ENCODE measurements at regions not wholly inside any gene's neighbourhood (a gene's known extent, or its start where the extent isn't known, plus 50 kb on each side); places are given as distances from the start of the nearest gene placed in this dataset.
A peak's percentile ranks its signal among the peaks of the same experiment; 100 is the strongest.

DNA sequence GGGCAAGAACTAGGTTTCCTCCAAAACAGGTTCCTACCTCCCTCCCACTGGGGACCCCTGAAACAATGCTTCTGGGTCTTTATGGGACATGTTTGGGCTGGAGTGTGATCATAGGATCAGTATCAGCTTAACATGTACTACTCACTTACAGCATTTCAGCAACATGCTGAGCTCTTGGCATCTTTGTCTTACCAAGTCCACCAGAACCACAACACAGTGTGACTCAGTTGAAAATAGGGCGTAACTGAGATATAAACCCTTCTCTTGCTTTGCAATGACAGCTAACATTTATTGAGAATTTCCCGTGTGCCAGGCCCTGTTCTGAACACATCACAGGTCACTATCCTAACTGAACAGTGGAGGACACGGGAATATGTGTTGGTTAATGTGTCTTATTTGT lies 218.5 kb upstream of the LNX1 start:
- no peak for DNase-seq

DNA sequence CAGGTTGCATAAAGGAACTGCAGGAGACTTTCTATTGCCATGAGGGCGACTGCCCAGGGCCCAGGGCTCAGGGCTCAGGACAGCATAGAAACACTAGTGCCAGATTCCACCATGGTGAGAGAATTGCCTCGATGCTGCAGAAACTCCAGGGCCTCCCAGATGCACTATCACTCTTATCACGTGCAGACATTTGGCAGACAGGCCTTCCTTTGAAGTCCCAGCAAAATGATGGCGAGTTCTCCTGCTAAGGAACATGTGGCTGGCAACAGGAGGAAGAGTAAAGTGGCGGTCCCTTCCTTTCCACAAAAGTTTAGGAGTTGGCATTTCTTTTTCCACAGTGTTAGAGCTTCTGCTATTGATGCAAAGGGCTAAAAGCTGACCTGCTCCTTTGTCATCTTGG lies 214.0 kb upstream of the LNX1 start:
- DNase-seq = no peak

DNA sequence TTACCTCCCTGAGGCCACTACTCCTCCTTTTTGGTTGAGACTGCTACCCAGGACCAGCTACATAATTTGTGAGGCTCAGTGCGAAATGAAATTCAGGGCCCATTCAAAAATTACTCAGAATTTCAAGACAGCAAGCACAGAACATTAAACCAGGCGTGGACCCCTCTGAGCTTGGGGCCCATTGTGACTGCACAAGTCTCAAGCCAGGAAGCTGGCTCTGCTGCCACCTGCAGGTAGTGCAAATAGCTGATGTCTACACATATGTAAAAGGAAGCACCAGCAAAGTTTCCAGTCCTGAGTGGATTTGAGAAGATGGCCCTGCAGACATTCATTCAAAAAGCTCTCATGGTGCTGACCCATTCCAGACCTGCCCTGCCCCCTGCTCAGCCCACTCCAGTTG lies 213.4 kb upstream of the LNX1 start:
- peak; percentile 5 for DNase-seq

DNA sequence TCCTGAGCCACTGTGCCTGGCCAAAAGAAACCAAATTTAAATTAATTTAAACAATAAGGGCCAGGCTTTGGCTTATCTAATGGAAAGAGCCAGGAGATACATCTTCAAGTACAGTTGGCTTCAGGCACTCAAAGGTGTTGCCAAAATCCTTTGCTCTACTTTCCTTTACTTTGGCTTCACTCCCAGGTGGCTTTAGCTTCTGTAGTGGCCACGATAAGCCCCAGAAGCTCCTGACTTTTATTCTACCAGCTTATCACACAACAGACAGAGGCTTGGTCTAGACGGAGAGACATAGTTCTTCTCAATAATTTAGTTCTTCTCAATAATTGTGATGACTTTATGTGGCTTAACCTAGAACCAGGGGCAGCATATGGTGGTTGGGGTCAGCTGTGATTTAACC lies 211.2 kb upstream of the LNX1 start:
- DNase-seq = no peak

DNA sequence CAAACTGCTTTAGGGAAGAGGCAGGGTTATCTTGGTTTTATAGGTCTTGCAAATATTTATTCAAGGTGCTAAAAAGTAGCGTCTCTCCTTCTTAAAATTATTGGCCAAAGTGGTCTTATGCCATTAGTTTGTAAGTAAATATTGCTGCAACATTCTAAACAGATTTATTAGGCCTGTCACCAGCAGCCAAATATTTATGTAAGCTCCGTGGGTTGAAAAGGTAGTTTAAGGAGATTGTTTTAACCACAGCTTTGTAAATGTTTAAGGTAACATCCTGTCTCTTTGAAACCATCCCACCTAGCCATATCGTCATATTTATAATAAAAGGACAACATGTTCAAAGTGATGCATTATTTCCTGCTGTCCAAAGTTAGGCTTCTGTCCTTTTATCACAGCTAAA lies 210.1 kb upstream of the LNX1 start:
- DNase-seq = no peak

DNA sequence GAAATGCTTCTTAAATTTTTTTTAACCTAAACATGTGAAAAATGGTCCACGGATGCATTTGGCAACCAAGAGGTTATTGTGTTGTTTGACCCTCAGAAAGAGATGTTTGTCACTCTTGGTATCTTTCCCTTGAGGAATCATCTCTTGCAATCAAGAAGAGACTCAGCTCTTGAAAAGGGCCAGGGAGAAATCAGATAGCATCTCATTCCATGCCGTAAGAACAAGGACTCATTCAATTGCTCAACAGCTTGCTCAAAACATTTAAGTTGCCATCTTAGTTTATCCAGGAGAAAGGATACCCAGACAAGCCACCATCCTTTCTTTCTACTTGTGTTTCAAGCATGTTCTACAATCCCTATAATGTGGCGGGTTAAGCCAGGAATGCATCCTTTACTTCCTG lies 209.5 kb upstream of the LNX1 start:
- no peak for DNase-seq

DNA sequence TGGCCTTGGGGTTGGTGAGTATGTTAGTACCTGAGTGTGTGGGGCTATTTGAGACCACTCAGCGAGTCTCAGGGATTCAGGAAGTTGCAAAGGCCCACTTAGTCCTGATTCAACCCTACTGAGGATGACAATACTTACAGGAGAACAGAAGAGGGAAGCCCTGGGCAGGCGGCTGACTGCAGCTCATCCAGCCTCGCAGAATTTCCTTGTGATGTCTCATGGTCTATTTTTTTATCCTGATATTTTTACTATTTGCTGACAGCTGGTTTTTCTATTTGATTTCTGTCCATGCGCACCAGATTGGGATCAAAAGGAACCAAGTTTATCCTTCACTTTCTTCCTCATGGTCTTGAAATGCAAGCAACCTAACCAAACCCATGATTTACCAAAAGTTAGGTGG lies 201.8 kb upstream of the LNX1 start:
- DNase-seq = no peak

DNA sequence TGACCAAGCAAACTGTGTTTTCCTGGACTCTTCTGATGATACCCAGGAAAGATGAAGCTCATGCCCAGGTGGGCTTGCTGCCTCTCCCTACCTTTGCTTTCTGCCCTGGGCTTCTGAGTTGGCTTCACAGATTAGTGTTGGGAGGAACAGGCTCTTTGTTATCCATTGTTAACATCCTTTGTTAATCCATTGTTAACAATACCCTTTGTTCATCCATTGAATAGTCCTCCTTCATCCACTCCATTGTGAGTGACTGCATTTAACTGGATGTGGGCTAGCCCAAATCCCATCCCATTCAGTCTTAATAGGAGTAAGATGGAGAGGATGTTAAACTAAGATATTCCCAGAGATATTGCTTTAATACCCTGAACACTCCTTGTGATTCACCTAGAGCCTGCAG lies 199.0 kb upstream of the LNX1 start:
- no peak for DNase-seq

DNA sequence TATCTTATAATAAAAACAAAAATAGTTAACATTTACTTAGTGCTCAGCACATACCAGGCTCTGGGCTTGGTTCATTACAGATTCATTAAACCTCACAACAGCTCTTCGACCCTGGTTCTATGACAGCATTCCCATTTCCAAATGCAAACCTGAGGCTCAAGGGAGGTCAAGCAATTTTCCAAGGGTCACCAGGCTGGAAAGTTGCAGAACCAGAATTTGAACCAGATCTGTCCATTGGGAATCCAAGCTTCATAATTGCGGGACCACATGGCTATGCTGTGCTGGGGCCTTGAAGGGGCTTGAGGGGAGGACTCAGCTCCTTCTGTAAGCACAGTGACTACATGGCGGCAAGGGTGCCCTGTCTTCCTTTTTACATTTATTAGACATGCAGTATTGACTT lies 197.3 kb upstream of the LNX1 start:
- no peak for DNase-seq

DNA sequence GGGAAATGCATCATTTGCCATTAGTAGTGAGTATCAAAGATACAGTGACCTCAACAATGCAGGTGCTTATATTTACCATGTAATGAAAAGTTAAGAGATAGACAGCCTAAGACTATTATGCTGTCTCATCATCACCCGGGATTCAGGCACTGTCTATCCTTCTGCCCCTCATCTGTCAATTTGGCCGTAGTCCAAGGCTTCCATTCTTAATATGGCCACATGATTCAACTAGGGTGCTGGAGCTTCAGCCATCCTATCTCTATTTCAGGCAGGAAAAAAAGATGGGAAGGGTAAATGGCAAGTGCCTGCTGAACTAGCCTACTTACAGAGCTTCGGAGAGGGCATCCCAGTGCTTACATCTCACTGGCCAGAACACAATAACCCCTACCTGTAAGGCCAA lies 196.7 kb upstream of the LNX1 start:
- DNase-seq = no peak

DNA sequence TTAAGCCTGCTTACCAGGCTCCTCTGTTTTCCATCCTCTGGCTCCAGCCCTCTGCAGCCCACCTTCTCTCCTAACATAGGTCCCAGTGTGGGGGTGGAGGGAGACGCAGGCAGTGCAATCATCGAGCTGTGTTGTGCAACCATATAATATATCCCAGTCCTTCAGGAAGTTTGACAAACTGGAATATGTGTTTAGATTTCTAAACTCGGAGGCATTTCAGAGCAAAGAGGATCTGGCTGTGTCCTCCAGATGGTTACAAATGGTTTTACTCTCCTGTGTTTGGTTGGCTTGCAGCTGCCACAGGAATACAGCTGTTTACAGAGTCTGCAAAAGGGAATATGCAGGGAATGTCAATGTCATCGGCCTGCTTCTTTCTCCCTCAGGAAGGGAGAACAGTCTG lies 195.3 kb upstream of the LNX1 start:
- no peak for DNase-seq

DNA sequence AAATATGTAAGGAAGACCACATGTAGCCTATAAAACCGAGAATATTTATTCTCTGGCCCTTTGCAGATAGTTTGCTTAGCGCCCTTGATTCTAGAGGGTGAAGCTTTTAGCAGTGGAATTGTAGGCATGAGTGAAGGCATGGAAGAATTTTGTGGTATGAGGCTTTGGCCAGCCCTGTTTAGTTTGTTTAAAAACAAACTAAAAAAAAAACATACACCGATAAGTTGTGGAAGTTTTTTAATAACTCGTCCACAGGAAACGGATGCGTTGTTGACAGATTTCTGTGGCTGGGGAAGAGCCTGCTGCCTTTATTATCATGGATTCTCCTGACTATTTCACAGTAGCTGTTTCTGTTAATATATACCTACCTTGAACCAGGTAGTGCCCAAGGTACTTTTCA lies 194.7 kb upstream of the LNX1 start:
- no peak for DNase-seq

DNA sequence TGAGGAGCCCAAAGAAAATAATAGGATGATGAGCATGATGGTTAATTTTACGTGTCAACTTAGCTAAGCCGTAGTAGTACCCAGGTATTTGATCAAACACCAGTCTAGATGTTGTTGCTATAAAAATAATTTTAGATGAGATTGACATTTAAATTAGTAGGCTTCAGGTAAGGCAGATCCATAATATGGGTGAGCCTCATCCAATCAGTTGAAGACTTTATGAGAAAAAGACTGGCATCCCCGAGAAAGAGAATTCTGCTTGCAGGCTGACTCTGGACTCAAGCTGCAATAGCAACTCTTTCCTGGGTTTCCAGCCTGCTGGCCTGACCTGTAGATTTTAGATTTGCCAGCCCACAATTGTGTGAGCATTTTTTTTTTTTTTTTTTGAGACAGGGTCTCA lies 192.8 kb upstream of the LNX1 start:
- DNase-seq = no peak

DNA sequence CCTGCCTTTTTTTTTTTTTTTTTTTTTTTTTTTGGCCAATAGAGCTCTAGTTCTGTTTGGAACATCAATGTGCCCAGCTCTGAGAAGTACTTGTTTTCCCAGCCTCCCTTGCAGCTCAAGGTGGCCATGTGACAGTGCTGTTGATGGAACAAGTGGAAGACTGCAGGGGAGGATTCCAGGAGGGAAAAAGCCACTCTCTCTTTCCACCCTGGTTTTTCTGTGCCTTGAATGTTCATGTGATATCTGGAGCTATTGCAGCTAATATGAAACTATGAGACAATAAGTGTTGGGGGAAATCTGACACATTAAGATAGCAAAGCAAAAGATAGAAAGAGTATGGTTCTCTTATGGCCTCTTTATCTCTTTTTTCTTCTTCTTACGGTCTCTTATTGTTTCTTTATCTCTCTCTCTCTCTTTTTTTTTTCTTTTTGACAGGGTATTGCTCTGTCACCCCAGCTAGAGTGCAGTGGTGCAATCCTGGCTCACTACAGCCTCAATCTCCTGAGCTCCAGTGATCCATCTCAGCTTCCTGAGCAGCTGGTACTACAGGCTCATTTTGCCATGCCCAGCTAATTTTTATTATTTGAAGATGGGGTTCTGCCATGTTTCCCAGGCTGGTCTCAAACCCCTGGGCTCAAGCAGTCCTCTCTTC lies 192.0 kb upstream of the LNX1 start:
- no peak for DNase-seq

DNA sequence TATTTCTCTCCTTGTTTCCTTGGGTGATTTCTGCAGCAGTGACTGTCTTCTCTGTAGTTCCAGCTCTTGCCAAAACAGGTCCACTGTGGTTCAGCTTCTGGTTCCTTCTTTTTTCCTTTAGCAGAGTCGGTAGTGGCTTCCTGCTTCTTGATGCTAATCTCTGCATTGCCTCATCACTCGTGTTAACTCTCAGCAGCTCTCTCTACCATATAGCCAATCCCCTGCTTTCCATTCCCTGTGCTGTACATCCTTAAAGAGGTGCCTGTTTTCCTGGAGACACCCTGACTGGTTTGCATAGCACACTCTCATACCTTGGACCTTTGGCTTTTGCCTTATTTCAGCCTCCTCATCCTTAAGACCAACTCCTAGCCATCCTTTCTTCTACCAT lies 191.2 kb upstream of the LNX1 start:
- no peak for DNase-seq

DNA sequence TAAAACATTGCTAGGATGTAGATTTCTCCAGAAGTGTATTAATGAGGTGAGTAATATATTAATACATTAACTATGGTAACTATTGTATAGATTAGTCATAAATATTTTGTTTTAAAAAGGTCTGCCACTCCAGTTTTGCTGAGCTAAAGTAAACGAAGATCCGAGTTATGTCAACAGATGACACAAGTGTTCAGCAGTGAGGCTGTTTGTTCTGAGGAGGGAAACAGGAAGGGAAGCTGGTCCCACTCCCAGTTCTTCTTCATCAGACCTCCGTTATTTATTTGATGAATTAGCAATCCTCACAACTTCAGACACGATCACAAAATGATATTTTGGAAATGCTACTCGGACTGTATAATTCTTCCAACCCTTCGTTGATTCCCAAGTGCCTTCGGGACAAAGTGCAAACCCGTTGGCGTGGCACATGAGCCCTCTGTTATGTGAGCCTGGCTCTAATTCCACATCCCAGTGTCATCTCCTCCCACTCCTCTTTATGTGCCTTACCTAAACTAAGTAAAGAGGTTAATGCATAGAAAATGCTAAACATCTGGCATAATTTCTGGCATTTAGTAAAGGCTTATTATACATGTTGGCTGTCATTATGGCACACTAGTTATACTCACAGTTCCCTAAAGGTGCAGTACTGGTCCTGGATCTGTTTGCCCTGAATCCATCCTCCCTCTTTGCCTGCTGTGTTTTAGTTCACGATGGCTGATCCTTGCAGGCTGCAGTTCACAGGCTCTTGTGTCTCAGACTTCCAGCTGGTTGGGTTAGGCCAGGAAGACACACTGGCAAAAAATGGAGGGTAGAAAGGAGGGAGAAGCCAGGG lies 190.6 kb upstream of the LNX1 start:
- DNase-seq = no peak

DNA sequence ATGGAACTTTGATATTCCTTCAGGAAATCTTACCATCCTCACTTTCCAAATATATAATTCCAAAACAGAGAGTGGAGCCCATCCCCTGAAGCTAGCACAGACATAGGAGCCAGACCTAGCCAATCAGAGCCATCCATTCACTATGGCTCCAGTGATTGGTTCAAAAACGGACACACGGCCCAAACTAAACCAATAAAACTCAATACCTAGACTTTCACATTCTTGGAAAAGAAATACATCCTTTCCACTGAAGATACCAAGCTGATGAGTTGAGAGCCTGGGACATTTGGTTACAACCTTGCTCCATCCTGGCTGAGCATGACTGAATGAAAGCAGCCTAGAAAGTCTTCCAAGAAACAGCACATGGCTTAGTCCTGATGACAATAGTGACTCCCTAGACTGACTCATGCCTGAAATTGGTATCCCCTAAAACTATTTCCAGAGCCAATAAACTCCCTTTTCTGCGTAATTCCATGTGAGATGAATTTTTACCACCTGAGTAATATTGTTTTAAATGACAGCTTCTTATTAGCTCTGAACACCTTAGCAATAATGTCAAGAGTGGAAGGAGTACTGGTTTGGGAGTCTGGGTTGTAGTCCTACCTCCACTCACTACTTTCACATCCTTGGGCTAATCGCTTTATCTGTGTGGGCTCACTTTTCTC lies 189.6 kb upstream of the LNX1 start:
- no peak for DNase-seq

DNA sequence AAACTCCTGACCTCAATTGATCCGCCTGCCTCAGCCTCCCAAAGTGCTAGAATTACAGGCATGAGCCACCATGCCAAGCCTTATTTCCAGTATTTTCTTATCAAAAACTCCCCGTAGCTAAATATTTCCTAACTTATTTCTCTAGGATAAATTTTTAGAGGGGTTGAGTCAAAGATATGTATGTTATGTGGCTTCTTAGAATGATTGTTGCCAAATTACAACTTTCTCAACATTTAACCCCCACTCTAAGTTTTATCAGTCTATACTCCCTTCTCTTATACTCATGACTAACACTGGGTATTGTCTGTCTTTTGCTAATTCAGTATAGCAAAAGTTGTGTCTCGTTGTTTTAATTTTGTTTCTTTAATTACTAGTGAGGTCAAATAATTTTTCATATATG lies 187.7 kb upstream of the LNX1 start:
- DNase-seq = no peak

DNA sequence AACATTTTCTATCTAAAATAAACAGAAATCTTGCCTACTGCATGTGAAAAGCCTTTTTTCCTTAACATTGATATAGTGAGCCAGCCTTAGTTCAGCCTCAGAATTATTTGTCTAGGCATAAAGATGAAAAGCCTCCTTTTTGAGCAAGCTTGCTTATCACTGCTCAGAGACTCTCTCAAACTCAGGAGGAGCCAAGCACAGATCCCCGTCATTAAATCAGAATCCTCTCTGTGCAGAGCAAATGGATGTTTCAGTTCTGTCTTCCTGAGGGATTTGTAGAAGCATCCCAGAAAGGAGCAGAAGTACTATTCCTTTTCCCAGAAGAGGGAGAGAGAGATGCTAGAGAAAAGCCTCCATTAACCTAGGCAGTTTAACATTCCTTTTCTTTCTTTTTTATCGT lies 186.9 kb upstream of the LNX1 start:
- DNase-seq = no peak

DNA sequence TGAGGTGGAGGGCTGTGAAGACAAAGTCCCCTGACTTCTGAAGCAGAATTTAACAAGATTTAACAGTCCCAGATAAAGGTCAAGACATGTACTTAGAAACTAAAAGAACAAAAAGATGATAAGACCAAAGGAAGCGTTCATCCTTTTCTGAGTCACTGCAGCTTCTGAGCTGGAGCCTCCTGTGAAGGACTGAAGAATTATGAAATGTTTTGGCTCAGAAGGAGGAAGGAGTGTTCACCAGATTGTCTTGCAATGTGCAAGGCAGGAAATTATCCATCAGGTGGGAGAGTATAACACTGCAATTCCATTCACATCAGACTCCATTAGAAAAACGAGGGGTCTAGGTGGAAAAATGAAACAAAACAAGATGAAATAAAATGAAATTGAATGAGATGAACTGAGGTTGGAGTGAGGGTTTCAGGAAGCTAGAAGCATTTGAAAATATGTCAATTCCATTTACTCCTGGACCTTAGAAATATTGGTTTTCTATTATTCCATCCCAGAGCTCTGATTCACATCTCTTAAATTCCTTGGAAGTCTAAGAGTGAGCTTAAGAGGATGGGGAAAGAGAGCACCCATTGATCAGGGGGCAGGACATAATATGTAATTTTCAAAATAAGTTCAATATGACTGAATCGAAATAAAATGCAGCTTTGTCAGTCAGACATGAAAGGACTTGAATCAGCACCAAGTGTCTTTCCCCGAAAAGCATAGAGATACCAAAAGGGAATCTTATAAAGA lies 186.1 kb upstream of the LNX1 start:
- no peak for DNase-seq

DNA sequence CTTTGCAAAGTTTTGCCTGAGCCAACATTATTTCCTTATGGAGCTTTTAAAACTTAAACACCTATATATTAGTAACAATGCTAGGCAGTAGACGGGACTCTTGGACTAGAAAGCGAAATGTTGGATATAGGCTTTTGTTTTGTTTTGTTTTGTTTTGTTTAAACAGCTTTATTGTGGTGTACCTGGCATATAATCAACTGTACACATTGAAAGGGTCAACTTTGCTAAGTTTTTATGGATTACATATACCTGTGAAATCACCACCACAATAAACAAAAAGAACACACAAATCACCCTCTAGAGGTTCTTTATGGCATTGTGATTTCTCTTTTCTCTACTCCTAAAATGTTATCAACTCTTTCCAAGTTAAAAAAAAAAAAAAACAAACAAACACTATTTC lies 184.9 kb upstream of the LNX1 start:
- DNase-seq = no peak

DNA sequence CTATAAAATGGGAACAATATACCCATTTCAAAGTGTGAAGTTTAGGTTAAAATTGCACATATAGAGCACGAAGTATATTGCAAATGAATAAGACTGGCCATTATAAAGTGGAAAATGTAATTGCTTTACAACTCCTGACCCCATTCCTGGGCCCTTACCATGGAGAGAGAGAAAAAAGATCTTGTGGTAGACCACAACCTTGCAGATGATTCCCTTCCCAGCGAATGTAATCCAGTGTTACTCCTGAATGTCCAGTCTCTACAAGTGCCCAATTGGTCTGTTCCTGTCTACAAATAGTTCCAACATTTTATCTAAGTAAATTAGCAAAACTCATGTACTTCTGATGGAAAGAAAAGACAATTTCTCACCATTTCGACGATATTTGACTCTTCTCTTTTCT lies 184.1 kb upstream of the LNX1 start:
- DNase-seq = no peak

DNA sequence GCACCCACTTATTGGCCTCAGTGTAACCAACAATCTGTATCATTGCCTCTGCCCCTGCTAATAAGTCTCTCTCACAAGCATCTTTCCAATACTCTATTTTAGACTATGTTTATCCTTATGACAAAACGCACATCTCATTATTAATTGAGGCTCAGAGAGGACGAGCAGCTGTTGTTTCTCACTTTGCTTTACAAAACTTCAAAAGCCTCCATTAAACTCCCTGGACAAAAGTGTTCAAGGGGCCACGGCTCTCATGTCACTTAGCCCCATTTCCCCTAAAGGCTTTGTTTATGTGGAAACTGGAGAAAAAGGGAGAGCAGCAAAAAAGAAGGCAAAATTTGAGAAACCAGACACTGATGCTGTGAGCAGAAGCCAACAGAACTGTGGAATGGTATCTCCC lies 180.0 kb upstream of the LNX1 start:
- DNase-seq = no peak

DNA sequence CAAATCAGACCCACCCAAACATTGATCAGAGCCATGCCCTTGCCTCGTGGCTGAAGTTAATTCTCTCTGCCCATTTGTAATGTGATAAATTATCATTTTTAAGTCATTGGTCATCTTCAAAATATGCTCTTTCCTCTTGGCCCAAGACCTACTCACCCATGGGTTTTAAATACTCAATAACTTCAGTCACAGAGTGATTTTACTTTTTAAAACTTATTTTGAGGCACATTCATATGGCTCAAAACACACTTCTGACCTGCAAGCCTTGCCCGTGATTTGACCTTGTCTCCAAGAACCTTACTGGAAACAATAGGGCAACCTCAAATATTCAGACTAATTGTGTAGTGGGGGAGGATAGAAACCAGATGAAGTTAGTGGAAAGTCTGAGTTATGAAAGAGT lies 176.2 kb upstream of the LNX1 start:
- no peak for DNase-seq
